Heart left ventricle (tissue), 16 donors: ENCODE measurements at regions not wholly inside any gene's neighbourhood (a gene's known extent, or its start where the extent isn't known, plus 50 kb on each side); places are given as distances from the start of the nearest gene placed in this dataset.

Experiments used
- ATAC-seq, 4 donors: fragments of 200-7000 bp; cut with Tn5 transposase; one replicate each; pipeline ENCODE4 v1.9.1; 2020 to 2022; ENCODE audit warnings: moderate library complexity in 4 of 4, mild to moderate bottlenecking in 3 of 4, moderate number of reproducible peaks in 1 of 4
- DNase-seq, 5 donors: peaks; one replicate each; pipeline ENCODE4 v3.0.0-alpha.2; 2020
- H3K27ac ChIP-seq, 12 donors: fragments of 200-600 bp; sonication (generic) in 4 of 12; one replicate each; pipeline versions ENCODE4 v1.5.0 to v1.8.0; 2016 to 2022; ENCODE audit warnings: mild to moderate bottlenecking in 2 of 12
- H3K27me3 ChIP-seq, 9 donors: fragments of 200-600 bp; sonication (generic) in 2 of 9; one replicate each; pipeline versions ENCODE4 v1.5.1 to v1.8.0; 2016 to 2022; ENCODE audit warnings: mild to moderate bottlenecking in 3 of 9
- H3K36me3 ChIP-seq, 9 donors: fragments of 200-600 bp; sonication (generic) in 2 of 9; one replicate each; pipeline versions ENCODE4 v1.5.0 to v1.8.0; 2018 to 2022; ENCODE audit warnings: mild to moderate bottlenecking in 2 of 9
- H3K4me1 ChIP-seq, 12 donors: fragments of 200-600 bp; sonication (generic) in 4 of 12; one replicate each; pipeline versions ENCODE4 v1.5.0 to v1.8.0; 2016 to 2022; ENCODE audit warnings: mild to moderate bottlenecking in 3 of 12
- H3K4me3 ChIP-seq, 12 donors: fragments of 200-600 bp; sonication (generic) in 4 of 12; one replicate each; pipeline versions ENCODE4 v1.5.0 to v1.8.0; 2017 to 2022; ENCODE audit warnings: mild to moderate bottlenecking in 9 of 12, moderate library complexity in 4 of 12
- H3K9me3 ChIP-seq, 12 donors: fragments of 200-600 bp; sonication (generic) in 4 of 12; one replicate each; pipeline versions ENCODE4 v1.5.0 to v1.8.0; 2016 to 2022; ENCODE audit warnings: mild to moderate bottlenecking in 1 of 12
- CTCF ChIP-seq, 12 donors: fragments of 200-600 bp; sonication (generic) in 4 of 12; IDR thresholded peaks; one replicate each; pipeline versions ENCODE4 v1.5.0 to v1.8.0; 2018 to 2022; ENCODE audit warnings: antibody characterized with exemption in 12 of 12, mild to moderate bottlenecking in 5 of 12
- POLR2A ChIP-seq, 2 donors: fragments of 450-650 bp; IDR thresholded peaks; one replicate each; pipeline ENCODE4 v1.6.1; 2017; ENCODE audit warnings: antibody characterized with exemption in 2 of 2, mild to moderate bottlenecking in 2 of 2, moderate library complexity in 2 of 2
- WGBS, 4 donors: extraction: QIAGEN DNeasy Blood & Tissue Kit in 2 of 4; methylation state at CpG; one replicate each; pipeline versions ENCODE4 v1.1.5 to v1.1.7; 2013 to 2018; 5-methylcytosine and 5-hydroxymethylcytosine counted together
- intact Hi-C, 10 donors: fragments of 100-400 bp; cut with DNase I; formaldehyde crosslinking; loops; one replicate each; pipeline versions ENCODE4 v1.11.1 to v1.14.2; 2022
- donor health status: ischemic (EF 13 %, LVEDD 7.1; RV severe dilation, severe dysfunction).
- donor health status: healthy with polysubstance abuse.
- donor health status: DM: no; HTN: yes; CAD: no.
- donor health status: DM: no; HTN: no; CAD: no.
- donor health status: ischemic (EF 25% LVEDD 6.9; RV normal size, moderate dysfunction).
- donor health status: ischemic (EF 25% LVEDD 5.7; RV mildly dilated, moderate dysfunction).
- donor health status: healthy.
- donor health status: DM: yes; HTN: yes; CAD: no.
- donor health status: ischemic (EF 35%, LVEDD 5.7; RV mildly dilated, moderate dysfunction).
- donor health status: nonischemic (EF 11% LVEDD 7.7; RV severe dilation, severe dysfunction).
- donor health status: DM: yes; HTN: yes; CAD: no.
- donor health status: PGD.
- donor health status: ischemic (EF 29% LVEDD 5.4; RV normal size, mild dysfunction).
- donor health status: nonischemic (EF 23%, LVEDD 6.1; RV moderate dilation, normal function).

- peaks cover 3 to 54% (median 27%) of the 10 kb centered on the region in 12 donors for H3K4me1 ChIP-seq
Measured at GRCh38 chr11:128291007-128291406, 296.4 kb downstream of the ETS1 start.

GRCh38 chr11:128290106-128290840 lies 297.1 kb downstream of the ETS1 start:
- WGBS, 4 donors, result 13 to 22% (median 18%) methylated on average over 16 of the region's 16 CpGs
- ATAC-seq (peak; percentile 74 to 91 (median 88)), DNase-seq (peak; percentile 46 to 73 (median 70))
- H3K36me3 ChIP-seq, result no peaks in the 10 kb centered on the region
- no peaks in the 10 kb centered on the region for H3K27me3 ChIP-seq
- peak overlapping the region in 9 of 12 donors; percentile 4 to 44 (median 18) for H3K4me3 ChIP-seq
- H3K4me1 ChIP-seq, result peaks cover 3 to 52% (median 27%) of the 10 kb centered on the region in 12 donors
- TF ChIP-seq CTCF (IDR thresholded peaks at IDR 0.05), result peak; percentile 83 to 91 (median 86)
- TF ChIP-seq POLR2A (IDR thresholded peaks at IDR 0.05), result peak in 1 of 2 donors; percentile 18
- H3K9me3 ChIP-seq, result no peaks in the 10 kb centered on the region
- H3K27ac ChIP-seq, result peak overlapping the region in 9 of 12 donors; percentile 27 to 87 (median 51)
- intact Hi-C loops, result loop anchor here (1.0 to 10.0 kb wide), 25 partner anchors 39 to 545 kb away; partner anchors contain the start of gene FLI1 (in 1 of the 10)

More at GRCh38 chr11:128291007-128291406, 296.4 kb downstream of the ETS1 start:
- ATAC-seq (peak in 1 of 4 donors; percentile 43), DNase-seq (peak in 1 of 5 donors; percentile 23)
- H3K36me3 ChIP-seq, result no peaks in the 10 kb centered on the region
- peak overlapping the region in 6 of 12 donors; percentile 3 to 44 (median 14) for H3K4me3 ChIP-seq
- no peaks in the 10 kb centered on the region for H3K27me3 ChIP-seq
- H3K27ac ChIP-seq, result peak overlapping the region in 9 of 12 donors; percentile 27 to 87 (median 51)
- no peak for TF ChIP-seq POLR2A (IDR thresholded peaks at IDR 0.05)
- no peak for TF ChIP-seq CTCF (IDR thresholded peaks at IDR 0.05)
- H3K9me3 ChIP-seq, result no peaks in the 10 kb centered on the region
- intact Hi-C loops, result loop anchor here (2.0 to 10.0 kb wide), 23 partner anchors 38 to 544 kb away; partner anchors contain the start of gene FLI1 (in 1 of the 10)
- WGBS, 4 donors, result 64 to 74% (median 70%) methylated on average over 4 to 8 of the region's 8 CpGs

- intact Hi-C loops, result loop anchor here in 7 of 10 donors (1.0 to 10.0 kb wide), 10 partner anchors 112 to 546 kb away; no protein-coding TSS in a partner anchor
- Histone ChIP-seq H3K4me1 (peaks cover 3 to 41% (median 23%) of the 10 kb centered on the region in 12 donors), H3K9me3 (no peaks in the 10 kb centered on the region), H3K36me3 (no peaks in the 10 kb centered on the region), H3K27ac (no peak overlapping the region), H3K4me3 (no peak overlapping the region), H3K27me3 (no peaks in the 10 kb centered on the region)
- WGBS, 4 donors, result 81 to 86% (median 83%) methylated on average over 7 of the region's 7 CpGs
- DNase-seq, result no peak
- no peak for ATAC-seq
- TF ChIP-seq CTCF (IDR thresholded peaks at IDR 0.05) (no peak), POLR2A (IDR thresholded peaks at IDR 0.05) (no peak)
Measured at GRCh38 chr11:128289048-128289447, 298.3 kb downstream of the ETS1 start.

- ATAC-seq (no peak), DNase-seq (no peak)
- Histone ChIP-seq H3K27me3 (no peaks in the 10 kb centered on the region), H3K4me1 (peaks cover 0 to 34% (median 20%) of the 10 kb centered on the region in 12 donors), H3K9me3 (no peaks in the 10 kb centered on the region), H3K27ac (no peak overlapping the region), H3K36me3 (no peaks in the 10 kb centered on the region), H3K4me3 (no peak overlapping the region)
- WGBS, 4 donors, result 81 to 90% (median 87%) methylated on average over 4 of the region's 4 CpGs
- intact Hi-C loops, result loop anchor here in 7 of 10 donors (2.0 to 10.0 kb wide), 9 partner anchors 111 to 546 kb away; no protein-coding TSS in a partner anchor
- TF ChIP-seq CTCF (IDR thresholded peaks at IDR 0.05), result no peak
- TF ChIP-seq POLR2A (IDR thresholded peaks at IDR 0.05), result no peak
Measured at GRCh38 chr11:128288368-128288767, 299.0 kb downstream of the ETS1 start.
